GM18907 (cell line): ENCODE measurements at regions not wholly inside any gene's neighbourhood (a gene's known extent, or its start where the extent isn't known, plus 50 kb on each side); places are given as distances from the start of the nearest gene placed in this dataset.

Experiments
- ATAC-seq: cut with Tn5 transposase; IDR thresholded peaks from one replicate; pipeline ENCODE4 v1.9.1; 2021; ENCODE audit warnings: mild to moderate bottlenecking, moderate library complexity; ENCODE audit not compliant: unreplicated experiment

- no peak for ATAC-seq
Measured at GRCh38 chr17:77883213-77883650, 75.3 kb upstream of the TNRC6C start.

- ATAC-seq, result no peak
Measured at GRCh38 chr17:77884019-77884418, 74.5 kb upstream of the TNRC6C start.

GRCh38 chr17:77884967-77885641 is 73.4 kb upstream of the TNRC6C start:
- no peak for ATAC-seq

- no peak for ATAC-seq
Measured at GRCh38 chr17:77885678-77886386, 72.7 kb upstream of the TNRC6C start.

GRCh38 chr17:77886387-77886728 is 72.1 kb upstream of the TNRC6C start:
- no peak for ATAC-seq

GRCh38 chr17:77887110-77887463 is 71.4 kb upstream of the TNRC6C start:
- ATAC-seq, result no peak

GRCh38 chr17:77887464-77888241 is 70.8 kb upstream of the TNRC6C start:
- ATAC-seq, result no peak

GRCh38 chr17:77888242-77889134 is 70.0 kb upstream of the TNRC6C start:
- no peak for ATAC-seq

GRCh38 chr17:77889135-77889505 is 69.4 kb upstream of the TNRC6C start:
- ATAC-seq, result no peak

- no peak for ATAC-seq
Measured at GRCh38 chr17:77889866-77890760, 68.4 kb upstream of the TNRC6C start.

GRCh38 chr17:77890771-77891170 is 67.7 kb upstream of the TNRC6C start:
- ATAC-seq, result no peak

- ATAC-seq, result no peak
Measured at GRCh38 chr17:77891602-77892001, 66.9 kb upstream of the TNRC6C start.

- no peak for ATAC-seq
Measured at GRCh38 chr17:77892031-77892430, 66.5 kb upstream of the TNRC6C start.

GRCh38 chr17:77892469-77893143 is 65.9 kb upstream of the TNRC6C start:
- ATAC-seq, result no peak

- ATAC-seq, result no peak
Measured at GRCh38 chr17:77893144-77894044, 65.1 kb upstream of the TNRC6C start.

GRCh38 chr17:77894126-77894956 is 64.2 kb upstream of the TNRC6C start:
- ATAC-seq, result no peak

GRCh38 chr17:77897741-77898301 is 60.7 kb upstream of the TNRC6C start:
- no peak for ATAC-seq
